GM12874 (cell line): ENCODE measurements at regions not wholly inside any gene's neighbourhood (a gene's known extent, or its start where the extent isn't known, plus 50 kb on each side); places are given as distances from the start of the nearest gene placed in this dataset.

Experiments used
- TF ChIP-seq, protein P1 (sequence below): IDR thresholded peaks from 2 replicates; pipeline ENCODE4 v1.5.1; 2011; ENCODE audit warnings: low read depth, mild to moderate bottlenecking, control low read depth, low read length, moderate library complexity; ENCODE audit not compliant: insufficient read depth

- TF ChIP-seq, protein P1, sequence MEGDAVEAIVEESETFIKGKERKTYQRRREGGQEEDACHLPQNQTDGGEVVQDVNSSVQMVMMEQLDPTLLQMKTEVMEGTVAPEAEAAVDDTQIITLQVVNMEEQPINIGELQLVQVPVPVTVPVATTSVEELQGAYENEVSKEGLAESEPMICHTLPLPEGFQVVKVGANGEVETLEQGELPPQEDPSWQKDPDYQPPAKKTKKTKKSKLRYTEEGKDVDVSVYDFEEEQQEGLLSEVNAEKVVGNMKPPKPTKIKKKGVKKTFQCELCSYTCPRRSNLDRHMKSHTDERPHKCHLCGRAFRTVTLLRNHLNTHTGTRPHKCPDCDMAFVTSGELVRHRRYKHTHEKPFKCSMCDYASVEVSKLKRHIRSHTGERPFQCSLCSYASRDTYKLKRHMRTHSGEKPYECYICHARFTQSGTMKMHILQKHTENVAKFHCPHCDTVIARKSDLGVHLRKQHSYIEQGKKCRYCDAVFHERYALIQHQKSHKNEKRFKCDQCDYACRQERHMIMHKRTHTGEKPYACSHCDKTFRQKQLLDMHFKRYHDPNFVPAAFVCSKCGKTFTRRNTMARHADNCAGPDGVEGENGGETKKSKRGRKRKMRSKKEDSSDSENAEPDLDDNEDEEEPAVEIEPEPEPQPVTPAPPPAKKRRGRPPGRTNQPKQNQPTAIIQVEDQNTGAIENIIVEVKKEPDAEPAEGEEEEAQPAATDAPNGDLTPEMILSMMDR, result no peak
Measured at GRCh38 chr16:87213536-87213935, 103.7 kb downstream of the C16orf95 start.

DNA sequence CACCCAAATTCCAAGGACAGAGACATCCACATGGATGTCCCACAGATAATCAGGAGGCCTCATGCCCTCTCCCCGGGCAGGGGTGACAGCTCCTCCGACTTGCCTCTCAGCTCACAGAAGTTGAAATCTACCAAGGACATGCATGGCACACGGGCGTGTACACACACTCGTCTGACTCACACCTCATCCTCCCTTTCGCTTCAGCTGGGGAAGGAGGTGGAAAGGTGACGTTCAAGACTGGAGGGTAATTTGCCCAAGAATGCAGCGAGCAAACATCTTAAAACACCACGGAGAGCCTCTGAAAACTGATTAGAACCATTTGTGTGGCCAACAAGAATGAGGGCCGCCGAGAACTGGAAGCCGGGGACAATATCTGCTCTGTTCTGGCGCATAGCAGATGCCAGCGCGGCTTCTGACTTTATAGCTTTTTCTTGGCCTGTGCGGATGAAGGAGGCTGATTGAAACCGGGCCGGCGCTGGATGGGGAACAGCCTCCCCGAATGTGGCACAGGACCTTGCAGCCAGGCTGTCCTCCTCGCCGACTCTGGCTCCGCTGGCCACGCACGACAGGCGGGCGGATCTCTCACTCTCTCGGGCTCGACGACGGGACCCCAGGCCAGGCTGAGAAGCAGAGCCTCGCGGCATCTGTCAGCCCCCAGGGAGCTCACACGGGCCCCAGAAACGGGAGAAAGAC, 100.9 kb downstream of the C16orf95 start:
- TF ChIP-seq, protein P1, result no peak

GRCh38 chr16:87216841-87217275, 100.3 kb downstream of the C16orf95 start:
- TF ChIP-seq, protein P1, result no peak

DNA sequence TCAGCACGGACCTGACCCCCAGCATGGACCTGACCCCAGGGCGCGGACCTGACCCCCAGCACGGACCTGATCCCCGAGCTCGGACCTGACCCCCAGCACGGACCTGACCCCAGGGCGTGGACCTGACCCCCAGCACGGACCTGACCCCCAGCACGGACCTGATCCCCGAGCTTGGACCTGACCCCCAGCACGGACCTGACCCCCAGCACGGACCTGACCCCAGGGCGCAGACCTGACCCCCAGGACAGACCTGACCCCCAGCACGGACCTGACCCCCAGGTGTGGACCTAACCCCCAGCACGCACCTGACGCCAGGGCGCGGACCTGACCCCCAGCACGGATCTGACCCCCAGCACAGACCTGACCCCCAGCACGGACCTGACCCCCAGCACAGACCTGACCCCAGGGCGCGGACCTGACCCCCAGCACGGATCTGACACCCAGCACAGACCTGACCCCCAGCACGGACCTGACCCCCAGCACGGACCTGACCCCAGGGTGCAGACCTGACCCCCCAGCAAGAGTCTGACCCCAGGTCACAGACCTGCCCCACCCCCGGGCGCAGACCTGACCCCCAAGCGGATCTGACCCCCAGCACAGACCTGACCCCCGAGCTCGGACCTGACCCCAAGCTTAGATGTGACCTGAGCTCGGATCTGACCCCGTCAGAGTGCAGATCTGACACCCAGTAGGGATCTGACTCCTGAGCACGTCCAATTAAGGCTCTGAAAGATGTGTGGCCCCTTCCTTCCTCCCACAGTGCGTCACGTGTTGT, 98.7 kb downstream of the C16orf95 start:
- TF ChIP-seq, protein P1, result no peak

- TF ChIP-seq, protein P1, result no peak
Measured at GRCh38 chr16:87219287-87219909, 97.8 kb downstream of the C16orf95 start.

GRCh38 chr16:87221633-87222032, 95.6 kb downstream of the C16orf95 start:
- TF ChIP-seq, protein P1, result no peak

GRCh38 chr16:87222335-87222734, 94.9 kb downstream of the C16orf95 start:
- TF ChIP-seq, protein P1, result no peak
